GM19351 (cell line): ENCODE measurements at regions not wholly inside any gene's neighbourhood (a gene's known extent, or its start where the extent isn't known, plus 50 kb on each side); places are given as distances from the start of the nearest gene placed in this dataset.
"Not testable (repeated sequence)": the region's sequence is repeated elsewhere in the genome, so short reads cannot be mapped to it uniquely, and the experiment has no call there.

Source experiments
- ATAC-seq: cut with Tn5 transposase; IDR thresholded peaks from one replicate; pipeline ENCODE4 v1.9.1; 2021; ENCODE audit warnings: mild to moderate bottlenecking, moderate library complexity; ENCODE audit not compliant: unreplicated experiment

GRCh38 chr3:159748425-159748824 is 240.2 kb upstream of the IL12A start:
- ATAC-seq, result no peak

GRCh38 chr3:159749406-159749805 is 239.2 kb upstream of the IL12A start:
- ATAC-seq, result no peak

GRCh38 chr3:159751146-159751545 is 237.5 kb upstream of the IL12A start:
- ATAC-seq, result no peak

- ATAC-seq, result no peak
Observed at GRCh38 chr3:159751752-159752151, 236.9 kb upstream of the IL12A start.

- ATAC-seq, result not testable (repeated sequence)
Observed at GRCh38 chr3:159756279-159757207, 232.1 kb upstream of the IL12A start.

GRCh38 chr3:159757341-159758060 is 231.1 kb upstream of the IL12A start:
- ATAC-seq, result no peak

- ATAC-seq, result no peak
Observed at GRCh38 chr3:159760046-159760445, 228.6 kb upstream of the IL12A start.

GRCh38 chr3:159761369-159761768 is 227.3 kb upstream of the IL12A start:
- no peak for ATAC-seq

- ATAC-seq, result no peak
Observed at GRCh38 chr3:159761848-159762635, 226.6 kb upstream of the IL12A start.

- ATAC-seq, result peak; percentile 34
Observed at GRCh38 chr3:159763011-159763601, 225.5 kb upstream of the IL12A start.

GRCh38 chr3:159763602-159764489 is 224.8 kb upstream of the IL12A start:
- peak; percentile 69 for ATAC-seq

GRCh38 chr3:159764490-159765029 is 224.1 kb upstream of the IL12A start:
- ATAC-seq, result no peak

GRCh38 chr3:159765030-159765859 is 223.4 kb upstream of the IL12A start:
- ATAC-seq, result no peak

- ATAC-seq, result no peak
Observed at GRCh38 chr3:159765860-159766294, 222.8 kb upstream of the IL12A start.

- ATAC-seq, result no peak
Observed at GRCh38 chr3:159766563-159767185, 222.0 kb upstream of the IL12A start.

GRCh38 chr3:159770998-159771397 is 217.6 kb upstream of the IL12A start:
- ATAC-seq, result no peak

GRCh38 chr3:159771865-159772611 is 216.6 kb upstream of the IL12A start:
- no peak for ATAC-seq
